ENCODE measurements at regions not wholly inside any gene's neighbourhood (a gene's known extent, or its start where the extent isn't known, plus 50 kb on each side); places are given as distances from the start of the nearest gene placed in this dataset.
"Not testable (repeated sequence)": the region's sequence is repeated elsewhere in the genome, so short reads cannot be mapped to it uniquely, and the experiment has no call there.

DNA sequence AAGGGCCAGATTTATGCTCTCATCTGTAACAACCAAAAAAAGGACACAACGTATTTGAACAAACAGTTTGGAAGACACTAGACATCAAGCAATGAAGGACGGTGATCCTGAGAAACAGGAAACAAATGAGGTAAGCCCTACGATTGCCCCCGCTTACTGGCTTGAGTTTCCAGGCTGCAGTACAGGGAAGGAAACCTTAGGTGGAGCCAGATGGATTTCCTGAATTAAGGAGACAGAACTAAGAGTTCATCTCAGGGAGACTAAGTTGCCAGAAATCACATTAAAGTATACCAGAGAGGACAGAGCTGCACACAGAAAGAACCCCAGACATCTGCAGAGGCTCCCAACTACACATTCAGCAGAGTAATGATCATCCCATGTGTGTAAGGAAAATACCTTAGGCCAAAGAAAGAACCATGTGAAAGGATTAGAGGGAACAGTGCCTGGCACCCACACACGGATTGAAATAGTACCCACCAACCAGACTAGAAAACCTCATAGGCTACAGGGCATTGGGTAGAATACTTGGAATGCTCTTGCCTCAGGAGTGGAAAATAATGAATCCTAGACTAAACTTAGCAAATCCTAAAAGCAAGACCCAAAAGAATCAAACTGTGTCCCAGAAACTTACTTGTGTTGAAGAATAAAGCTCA, 99.3 kb upstream of the NIPBL start:
- Mint-ChIP-seq H3K36me3 (no peaks in the 10 kb centered on the region), H3K27me3 (ENCODE audit: low read depth in 3 of 3) (no peaks in the 10 kb centered on the region), H3K4me3 (no peak overlapping the region), H3K4me1 (peaks cover 4% of the 10 kb centered on the region), H3K9me3 (peaks cover 3 to 9% (median 4%) of the 10 kb centered on the region in 7 donors), H3K27ac (peak overlapping the region in 1 of 7 donors; percentile 51)
- Histone ChIP-seq H3K4me1 (ENCODE audit: control insufficient read depth in 1 of 2, insufficient read depth in 2 of 2, low read length in 2 of 2) (no peaks in the 10 kb centered on the region), H3K9ac (ENCODE audit: insufficient read depth, low read length, poor library complexity, severe bottlenecking) (no peak overlapping the region), H3K36me3 (replicated peaks in 1 of 2; ENCODE audit: control insufficient read depth in 1 of 2, insufficient read depth in 2 of 2, low read length in 2 of 2) (no peaks in the 10 kb centered on the region), H2AFZ (ENCODE audit: insufficient read depth, low read depth, low read length, poor library complexity, severe bottlenecking) (no peak overlapping the region), H3K4me2 (replicated peaks; ENCODE audit: extremely low read depth, low read length, poor library complexity, severe bottlenecking) (no peak overlapping the region), H3K4me3 (replicated peaks in 1 of 3; ENCODE audit: low read depth in 2 of 3, low read length in 3 of 3) (no peak overlapping the region), H3K79me2 (ENCODE audit: insufficient read depth, low read length) (no peaks in the 10 kb centered on the region), H3K27ac (ENCODE audit: low read depth in 1 of 2, low read length in 2 of 2) (no peak overlapping the region), H3K9me3 (replicated peaks in 1 of 2; ENCODE audit: control insufficient read depth in 1 of 2, insufficient read depth in 1 of 2, low read length in 2 of 2) (peaks cover 0 to 4% of the 10 kb centered on the region in 2 donors), H4K20me1 (ENCODE audit: insufficient read depth, low read length) (no peaks in the 10 kb centered on the region), H3K27me3 (ENCODE audit: control insufficient read depth in 2 of 2, insufficient read depth in 2 of 2, low read length in 2 of 2) (no peaks in the 10 kb centered on the region)
- intact Hi-C loops (cut with micrococcal nuclease), result no loop called here
- DNase-seq, result peak in 2 of 3 donors; percentile 2 to 18
- WGBS (ENCODE audit: insufficient coverage), result 17% methylated on average over 4 of the region's 5 CpGs
- TF ChIP-seq, protein P1, sequence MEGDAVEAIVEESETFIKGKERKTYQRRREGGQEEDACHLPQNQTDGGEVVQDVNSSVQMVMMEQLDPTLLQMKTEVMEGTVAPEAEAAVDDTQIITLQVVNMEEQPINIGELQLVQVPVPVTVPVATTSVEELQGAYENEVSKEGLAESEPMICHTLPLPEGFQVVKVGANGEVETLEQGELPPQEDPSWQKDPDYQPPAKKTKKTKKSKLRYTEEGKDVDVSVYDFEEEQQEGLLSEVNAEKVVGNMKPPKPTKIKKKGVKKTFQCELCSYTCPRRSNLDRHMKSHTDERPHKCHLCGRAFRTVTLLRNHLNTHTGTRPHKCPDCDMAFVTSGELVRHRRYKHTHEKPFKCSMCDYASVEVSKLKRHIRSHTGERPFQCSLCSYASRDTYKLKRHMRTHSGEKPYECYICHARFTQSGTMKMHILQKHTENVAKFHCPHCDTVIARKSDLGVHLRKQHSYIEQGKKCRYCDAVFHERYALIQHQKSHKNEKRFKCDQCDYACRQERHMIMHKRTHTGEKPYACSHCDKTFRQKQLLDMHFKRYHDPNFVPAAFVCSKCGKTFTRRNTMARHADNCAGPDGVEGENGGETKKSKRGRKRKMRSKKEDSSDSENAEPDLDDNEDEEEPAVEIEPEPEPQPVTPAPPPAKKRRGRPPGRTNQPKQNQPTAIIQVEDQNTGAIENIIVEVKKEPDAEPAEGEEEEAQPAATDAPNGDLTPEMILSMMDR (IDR thresholded peaks at IDR 0.05), result peak; percentile 21

DNA sequence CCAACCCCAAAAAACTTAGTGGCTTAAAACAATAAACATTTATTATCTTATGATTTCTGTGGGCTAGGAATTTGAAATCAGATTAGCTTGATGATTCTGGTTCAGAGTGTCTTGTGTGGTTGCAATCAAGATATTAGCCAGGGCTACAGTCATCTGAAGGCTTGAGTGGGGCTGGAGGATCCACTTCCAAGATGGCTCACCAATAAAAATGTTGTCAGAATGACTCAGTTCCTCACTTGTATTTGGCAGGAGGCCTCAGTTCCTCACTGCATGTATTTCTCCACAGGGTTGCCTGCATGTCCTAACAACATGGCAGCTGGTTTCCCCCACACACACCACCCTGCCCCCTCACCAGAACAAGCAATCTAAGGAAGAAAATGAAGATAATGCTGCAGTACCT, 98.2 kb upstream of the NIPBL start:
- Histone ChIP-seq H3K79me2 (ENCODE audit: insufficient read depth, low read length) (no peaks in the 10 kb centered on the region), H3K27me3 (ENCODE audit: control insufficient read depth in 2 of 2, insufficient read depth in 2 of 2, low read length in 2 of 2) (no peaks in the 10 kb centered on the region), H3K4me2 (replicated peaks; ENCODE audit: extremely low read depth, low read length, poor library complexity, severe bottlenecking) (no peak overlapping the region), H3K36me3 (replicated peaks in 1 of 2; ENCODE audit: control insufficient read depth in 1 of 2, insufficient read depth in 2 of 2, low read length in 2 of 2) (no peaks in the 10 kb centered on the region), H3K4me3 (replicated peaks in 1 of 3; ENCODE audit: low read depth in 2 of 3, low read length in 3 of 3) (no peak overlapping the region), H2AFZ (ENCODE audit: insufficient read depth, low read depth, low read length, poor library complexity, severe bottlenecking) (no peak overlapping the region), H3K4me1 (ENCODE audit: control insufficient read depth in 1 of 2, insufficient read depth in 2 of 2, low read length in 2 of 2) (no peaks in the 10 kb centered on the region), H4K20me1 (ENCODE audit: insufficient read depth, low read length) (no peaks in the 10 kb centered on the region), H3K9me3 (replicated peaks in 1 of 2; ENCODE audit: control insufficient read depth in 1 of 2, insufficient read depth in 1 of 2, low read length in 2 of 2) (peaks cover 0 to 4% of the 10 kb centered on the region in 2 donors), H3K9ac (ENCODE audit: insufficient read depth, low read length, poor library complexity, severe bottlenecking) (no peak overlapping the region), H3K27ac (ENCODE audit: low read depth in 1 of 2, low read length in 2 of 2) (no peak overlapping the region)
- Mint-ChIP-seq H3K9me3 (peaks cover 4 to 10% (median 6%) of the 10 kb centered on the region in 7 donors), H3K4me1 (peaks cover 4% of the 10 kb centered on the region), H3K4me3 (no peak overlapping the region), H3K27ac (no peak overlapping the region), H3K27me3 (ENCODE audit: low read depth in 3 of 3) (peaks cover 0 to under 1% (median 0%) of the 10 kb centered on the region in 3 donors), H3K36me3 (no peaks in the 10 kb centered on the region)
- peak in 1 of 3 donors; percentile 5 for DNase-seq
- intact Hi-C loops (cut with micrococcal nuclease), result no loop called here
- TF ChIP-seq, protein P1 (IDR thresholded peaks at IDR 0.05), result no peak

DNA sequence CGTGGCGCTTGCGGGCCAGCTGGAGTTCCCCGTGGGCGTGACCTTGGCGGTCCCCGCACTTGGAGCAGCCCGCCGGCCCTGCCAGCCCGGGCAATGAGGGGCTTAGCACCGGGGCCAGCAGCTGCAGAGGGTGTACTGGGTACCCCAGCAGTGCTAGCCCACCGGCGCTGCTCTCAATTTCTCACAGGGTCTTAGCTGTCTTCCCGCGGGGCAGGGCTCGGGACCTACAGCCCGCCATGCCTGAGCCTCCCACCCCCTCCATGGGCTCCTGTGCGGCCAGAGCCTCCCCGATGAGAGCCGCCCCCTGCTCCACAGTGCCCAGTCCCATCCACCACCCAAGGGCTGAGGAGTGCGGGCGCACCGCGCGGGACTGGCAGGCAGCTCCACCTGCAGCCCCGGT, 94.0 kb upstream of the NIPBL start:
- H3K36me3 Mint-ChIP-seq; intact Hi-C loops (cut with micrococcal nuclease); H3K4me1 Mint-ChIP-seq; H3K27me3 Mint-ChIP-seq (ENCODE audit: low read depth in 3 of 3); H3K27ac ChIP-seq (ENCODE audit: low read depth in 1 of 2, low read length in 2 of 2); H3K9me3 ChIP-seq (replicated peaks in 1 of 2; ENCODE audit: control insufficient read depth in 1 of 2, insufficient read depth in 1 of 2, low read length in 2 of 2); H3K9ac ChIP-seq (ENCODE audit: insufficient read depth, low read length, poor library complexity, severe bottlenecking); H3K4me3 ChIP-seq (replicated peaks in 1 of 3; ENCODE audit: low read depth in 2 of 3, low read length in 3 of 3); H4K20me1 ChIP-seq (ENCODE audit: insufficient read depth, low read length); H3K4me3 Mint-ChIP-seq; H2AFZ ChIP-seq (ENCODE audit: insufficient read depth, low read depth, low read length, poor library complexity, severe bottlenecking); DNase-seq; H3K4me1 ChIP-seq (ENCODE audit: control insufficient read depth in 1 of 2, insufficient read depth in 2 of 2, low read length in 2 of 2); H3K4me2 ChIP-seq (replicated peaks; ENCODE audit: extremely low read depth, low read length, poor library complexity, severe bottlenecking); H3K79me2 ChIP-seq (ENCODE audit: insufficient read depth, low read length); H3K36me3 ChIP-seq (replicated peaks in 1 of 2; ENCODE audit: control insufficient read depth in 1 of 2, insufficient read depth in 2 of 2, low read length in 2 of 2); H3K27ac Mint-ChIP-seq; H3K27me3 ChIP-seq (ENCODE audit: control insufficient read depth in 2 of 2, insufficient read depth in 2 of 2, low read length in 2 of 2): not testable (repeated sequence)
- WGBS (ENCODE audit: insufficient coverage), result 97% methylated on average over 17 of the region's 26 CpGs
- H3K9me3 Mint-ChIP-seq, result peaks cover 5 to 14% (median 6%) of the 10 kb centered on the region in 7 donors
